ENCODE measurements at regions not wholly inside any gene's neighbourhood (a gene's known extent, or its start where the extent isn't known, plus 50 kb on each side); places are given as distances from the start of the nearest gene placed in this dataset.
A peak's percentile ranks its signal among the peaks of the same experiment; 100 is the strongest.

- DNase-seq: no peak
These were observed 386.7 kb downstream of the TFAP2A start for GRCh38 chr6:10028222-10028621.

DNA sequence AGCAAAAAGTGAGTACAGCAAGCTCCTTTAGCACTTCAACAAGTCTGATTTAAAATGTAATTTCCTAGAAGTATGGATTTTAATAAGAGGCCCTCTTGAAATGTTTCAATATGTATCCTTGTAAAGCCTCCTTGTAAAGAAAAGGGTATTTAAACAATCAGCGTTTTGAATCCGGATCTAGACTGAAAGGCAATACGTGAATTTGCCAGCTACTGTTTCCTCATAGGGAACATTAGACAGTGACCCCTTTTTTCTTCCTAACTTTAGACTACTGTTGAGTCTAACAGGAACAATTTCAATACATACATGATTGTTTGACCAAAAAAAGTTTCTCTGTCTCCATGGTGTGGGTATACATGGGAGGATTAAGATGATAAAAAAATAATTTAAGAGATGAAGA is 395.0 kb downstream of the TFAP2A start:
- no peak for DNase-seq

DNA sequence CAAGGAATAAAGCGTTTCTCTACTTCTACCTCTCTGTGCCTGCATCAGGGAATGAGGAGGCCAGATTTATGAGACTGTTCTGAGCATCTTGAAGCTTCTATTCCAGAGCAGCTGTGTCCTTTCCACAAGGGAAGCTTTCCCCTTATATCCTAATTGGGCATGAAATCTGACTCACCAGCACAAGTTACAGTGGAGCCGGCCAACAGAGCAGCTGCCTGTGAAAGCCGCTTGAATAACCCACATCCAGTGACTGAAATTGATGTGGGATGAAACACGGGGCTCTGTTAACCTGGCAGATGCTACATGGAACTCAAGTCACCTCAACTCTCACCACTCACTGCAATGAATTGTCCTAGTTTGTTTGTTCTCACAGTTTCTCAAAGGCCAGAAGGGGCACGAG is 400.3 kb downstream of the TFAP2A start:
- DNase-seq: peak in 1 of 2 experiments; percentile 17

DNA sequence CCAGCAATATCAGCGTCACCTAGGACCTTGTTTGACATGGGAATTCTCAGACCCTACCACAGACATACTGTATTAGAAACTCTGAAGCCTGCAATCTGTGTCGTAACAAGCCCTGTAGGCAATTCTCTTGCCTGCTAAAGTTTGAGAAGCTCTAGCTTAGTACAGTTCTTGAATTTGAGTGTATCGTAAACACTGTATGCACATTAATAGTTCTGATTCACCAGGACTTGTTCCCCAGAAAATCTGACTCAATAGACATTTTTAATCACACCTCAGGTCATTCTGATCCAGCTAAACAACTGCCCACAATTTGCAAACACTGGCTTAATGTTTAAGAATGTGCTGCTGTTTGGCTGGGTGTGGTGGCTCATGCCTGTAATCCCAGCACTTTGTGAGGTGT is 414.3 kb downstream of the TFAP2A start:
- DNase-seq: no peak

- no peak for DNase-seq
These were observed 415.1 kb downstream of the TFAP2A start for GRCh38 chr6:9999796-10000195.

DNA sequence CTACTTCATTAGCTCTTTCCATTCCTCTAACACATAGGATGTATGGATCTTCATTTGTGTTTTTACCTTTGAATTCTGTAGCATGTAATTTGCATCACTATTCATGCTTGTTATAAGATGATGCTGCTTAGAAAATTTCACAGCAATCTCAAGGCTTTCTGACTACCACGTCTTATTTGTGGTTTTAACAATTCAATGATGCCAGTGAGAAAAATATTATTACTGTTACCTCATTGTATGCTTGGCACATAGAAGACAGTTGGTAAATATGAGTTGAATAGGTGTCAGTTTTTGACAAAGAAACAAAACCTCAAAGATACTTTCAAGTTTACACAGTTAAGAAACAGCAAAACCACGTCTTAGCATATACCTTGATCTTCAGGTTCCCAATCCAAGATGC is 428.6 kb downstream of the TFAP2A start:
- no peak for DNase-seq

DNA sequence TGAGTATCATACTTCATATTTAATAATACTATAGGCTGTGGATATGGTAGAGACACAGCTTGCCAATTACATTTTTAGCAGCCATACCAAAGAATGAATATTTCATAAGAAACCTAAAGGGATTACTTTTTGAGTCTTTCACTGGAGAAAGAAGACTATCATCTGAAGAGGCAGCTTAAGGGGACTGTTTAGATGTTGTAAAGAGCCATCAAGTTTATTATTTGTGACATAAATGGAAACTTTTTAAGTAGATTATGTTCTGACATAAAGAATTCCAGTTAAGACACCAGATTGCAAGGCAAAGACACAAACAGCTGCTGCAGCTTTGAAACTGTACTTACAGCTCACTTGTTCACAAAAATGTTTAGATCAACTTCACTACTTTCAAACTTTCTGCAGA is 429.4 kb downstream of the TFAP2A start:
- DNase-seq: no peak

GRCh38 chr6:9984607-9985006 is 430.3 kb downstream of the TFAP2A start:
- no peak for DNase-seq

GRCh38 chr6:9983168-9983567 is 431.7 kb downstream of the TFAP2A start:
- DNase-seq: no peak

DNA sequence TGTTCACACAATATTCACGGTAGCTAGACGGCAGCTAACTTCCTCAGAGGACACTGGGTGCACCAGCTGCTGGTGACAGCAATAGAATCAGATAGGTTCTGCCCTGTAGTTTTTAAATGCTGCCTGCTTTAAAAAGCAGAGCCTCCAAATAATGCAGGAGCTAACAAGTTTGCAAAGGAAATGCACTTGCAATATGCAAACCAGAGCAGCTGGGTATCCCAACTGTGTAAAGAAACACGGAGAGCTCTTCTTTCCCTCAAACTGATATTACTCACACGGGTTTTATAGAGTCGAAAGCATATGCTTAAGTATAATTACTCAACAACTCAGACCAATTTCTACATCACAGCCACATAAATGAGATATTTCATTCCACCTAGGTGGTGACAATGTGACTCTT is 432.7 kb downstream of the TFAP2A start:
- DNase-seq: no peak

DNA sequence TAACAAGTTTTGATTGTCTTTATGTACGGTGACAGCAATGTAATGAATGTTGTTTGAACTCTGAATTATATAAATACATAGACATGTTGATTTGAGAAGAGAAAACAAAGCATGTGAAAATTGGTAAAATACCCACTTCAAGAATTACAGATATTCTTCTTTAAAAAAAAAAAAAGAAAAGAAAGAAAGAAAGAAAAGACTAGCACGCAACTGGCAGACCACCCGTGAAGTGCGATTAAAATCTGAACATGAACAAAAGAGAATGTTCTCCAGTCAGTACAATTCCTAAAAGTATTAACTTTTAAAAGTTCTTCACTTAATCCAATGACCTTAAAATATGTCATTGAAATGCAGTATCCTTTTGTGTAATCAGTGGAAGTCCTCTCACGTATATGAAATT is 434.9 kb downstream of the TFAP2A start:
- DNase-seq: no peak

GRCh38 chr6:9978480-9978879 is 436.4 kb downstream of the TFAP2A start:
- DNase-seq: no peak

DNA sequence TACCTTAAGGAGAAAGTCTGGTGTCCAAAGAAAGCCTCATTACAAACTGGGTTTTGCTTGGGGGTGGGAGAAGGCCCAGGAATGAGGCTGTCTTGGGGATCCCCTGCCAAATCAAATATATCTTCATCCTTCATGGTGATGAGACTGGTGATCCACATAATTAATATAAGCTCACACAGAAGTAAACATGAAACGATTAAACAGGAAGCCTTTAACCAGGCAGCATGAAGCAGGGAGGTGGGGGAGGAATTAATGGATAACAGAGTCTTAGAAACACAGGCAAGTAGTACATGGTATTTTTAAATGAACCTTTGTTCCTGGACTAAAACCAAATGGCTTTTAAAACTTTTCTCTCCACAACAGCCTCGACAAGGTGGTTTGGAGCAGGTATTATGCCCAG is 437.5 kb downstream of the TFAP2A start:
- DNase-seq: no peak

DNA sequence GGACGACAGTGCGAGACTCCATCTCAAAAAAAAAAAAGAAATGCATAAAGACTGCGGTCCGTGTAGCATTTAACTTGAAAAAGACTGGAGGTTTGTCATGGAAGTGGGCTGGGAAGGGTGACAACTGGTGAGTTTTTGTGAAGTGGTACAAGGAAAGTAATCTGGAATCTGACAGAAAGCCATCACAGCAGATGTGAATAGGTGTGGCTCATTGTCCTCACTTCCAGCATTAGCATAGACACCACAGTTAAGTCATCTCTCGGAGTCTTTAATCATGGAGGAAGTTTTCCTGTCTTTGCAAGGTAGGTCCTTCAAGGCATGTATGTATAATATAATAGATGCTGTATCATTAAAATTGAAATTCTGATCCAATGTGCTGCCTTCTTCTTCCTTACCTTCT is 453.2 kb downstream of the TFAP2A start:
- DNase-seq: no peak

- no peak for DNase-seq
These were observed 457.6 kb downstream of the TFAP2A start for GRCh38 chr6:9957215-9957759.

- no peak for DNase-seq
These were observed 466.2 kb downstream of the TFAP2A start for GRCh38 chr6:9948678-9949077.

GRCh38 chr6:9943986-9944385 is 470.9 kb downstream of the TFAP2A start:
- DNase-seq: no peak

DNA sequence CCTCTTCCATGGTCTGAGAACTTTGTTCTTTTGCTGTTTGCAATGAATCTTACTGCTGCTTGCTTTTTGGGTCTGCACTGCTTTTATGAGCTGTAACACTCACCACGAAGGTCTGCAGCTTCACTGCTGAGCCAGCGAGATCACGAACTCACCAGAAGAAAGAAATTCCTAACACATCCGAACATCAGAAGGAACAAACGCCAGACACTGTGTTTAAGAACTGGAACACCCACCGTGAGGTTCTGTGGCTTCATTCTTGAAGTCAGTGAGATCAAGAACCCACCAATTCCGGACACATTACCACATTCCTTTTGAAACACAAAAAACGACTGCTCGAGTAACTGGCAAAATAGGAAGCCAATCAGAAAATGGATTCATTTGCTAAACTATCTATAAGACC is 471.8 kb downstream of the TFAP2A start:
- no peak for DNase-seq

- DNase-seq: no peak
These were observed 472.7 kb downstream of the TFAP2A start for GRCh38 chr6:9942131-9942530.

DNA sequence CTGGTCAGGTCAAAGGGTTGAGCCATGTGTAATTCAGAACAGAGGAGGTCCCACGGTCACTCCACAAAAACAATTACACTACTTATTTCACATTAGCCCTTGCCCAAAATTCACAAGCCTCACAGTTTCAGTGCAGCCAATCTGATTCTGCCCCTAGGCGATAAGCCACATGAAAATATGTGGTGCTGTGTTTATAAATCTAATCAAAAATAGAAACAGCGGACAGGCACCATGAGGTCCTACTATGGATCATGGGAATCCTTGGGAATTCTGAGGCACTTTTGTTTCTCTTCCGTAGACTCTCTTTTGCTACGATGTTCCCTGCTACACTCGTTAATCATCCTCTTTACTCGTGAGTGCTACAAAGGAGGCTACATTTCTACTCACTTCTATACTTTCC is 476.1 kb downstream of the TFAP2A start:
- DNase-seq: no peak

DNA sequence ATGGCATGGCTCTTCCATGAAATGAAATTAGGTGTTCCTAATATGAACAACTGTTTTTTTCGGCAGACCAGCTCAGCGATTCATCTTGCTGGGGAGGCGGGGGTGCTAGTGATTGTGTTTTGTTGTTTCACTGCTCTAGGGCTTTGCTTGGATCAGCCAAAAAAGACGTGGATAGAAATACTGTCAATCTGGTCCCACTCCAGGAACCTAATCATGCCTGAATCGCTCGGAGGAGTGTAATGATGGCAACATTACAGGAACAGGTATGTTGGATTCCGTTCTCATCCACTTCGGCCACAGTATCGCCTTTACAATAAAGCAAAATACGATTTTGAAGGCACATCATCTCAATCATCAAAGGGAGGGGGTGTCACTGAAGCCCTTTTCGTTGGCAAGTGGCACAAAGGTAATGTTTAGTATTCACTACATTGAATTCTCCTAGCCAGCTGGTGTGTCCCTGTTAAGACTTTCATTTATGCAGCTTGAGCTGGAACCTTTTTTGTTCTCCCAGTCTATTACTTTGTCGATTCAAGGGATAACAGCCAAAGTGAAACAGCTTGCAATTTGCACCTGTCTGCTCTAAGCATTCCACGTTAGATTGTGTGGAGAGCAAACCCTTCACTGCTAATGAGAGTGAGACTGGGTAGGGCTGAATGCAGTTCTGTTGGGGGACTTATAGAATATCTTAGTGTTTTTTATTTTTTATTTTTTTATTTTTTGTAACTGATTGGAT is 477.7 kb downstream of the TFAP2A start:
- peak in 1 of 2 experiments; percentile 21 for DNase-seq

- no peak for DNase-seq
These were observed 478.3 kb downstream of the TFAP2A start for GRCh38 chr6:9936551-9936950.

GRCh38 chr6:9933677-9934076 is 481.2 kb downstream of the TFAP2A start:
- DNase-seq: no peak

GRCh38 chr6:9927275-9927674 is 487.6 kb downstream of the TFAP2A start:
- no peak for DNase-seq

DNA sequence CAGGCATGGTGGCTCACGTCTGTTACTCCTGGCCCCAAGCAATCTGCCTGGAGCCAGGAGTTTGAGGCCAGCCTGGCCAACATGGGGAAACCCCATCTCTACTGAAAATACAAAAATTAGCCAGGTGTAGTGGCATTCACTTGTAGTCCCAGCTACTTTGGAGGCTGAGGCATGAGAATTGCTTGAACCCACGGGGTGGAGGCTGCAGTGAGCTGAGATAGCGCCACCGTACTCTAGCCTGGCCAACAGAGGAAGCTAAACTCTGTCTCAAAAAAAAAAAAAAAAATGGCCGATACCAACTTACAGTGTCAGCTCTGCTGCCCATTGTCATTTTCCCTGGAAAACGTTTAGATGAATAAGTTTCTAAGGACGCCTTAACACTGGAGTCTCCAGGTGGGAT is 489.9 kb downstream of the TFAP2A start:
- DNase-seq: no peak
